GM20000 (cell line): ENCODE measurements at regions not wholly inside any gene's neighbourhood (a gene's known extent, or its start where the extent isn't known, plus 50 kb on each side); places are given as distances from the start of the nearest gene placed in this dataset.

ENCODE experiments used
- DNase-seq: peaks from one replicate; pipeline ENCODE4 v3.0.0; 2012; ENCODE audit warnings: low spot score
- CTCF ChIP-seq: IDR thresholded peaks from 2 replicates; pipeline ENCODE4 v1.5.1; 2012; ENCODE audit warnings: mild to moderate bottlenecking, control low read depth; ENCODE audit errors: extremely low read depth, missing control alignments

GRCh38 chr2:59654710-59655109 lies 898.7 kb downstream of the BCL11A start:
- TF ChIP-seq CTCF = no peak
- no peak for DNase-seq

- TF ChIP-seq CTCF = no peak
- no peak for DNase-seq
Measured at GRCh38 chr2:59653164-59653563, 900.3 kb downstream of the BCL11A start.

GRCh38 chr2:59630789-59631188 lies 922.7 kb downstream of the BCL11A start:
- no peak for TF ChIP-seq CTCF

GRCh38 chr2:59627599-59627998 lies 925.9 kb downstream of the BCL11A start:
- DNase-seq = no peak
- no peak for TF ChIP-seq CTCF

More at GRCh38 chr2:59630789-59631188, 922.7 kb downstream of the BCL11A start:
- DNase-seq = no peak

GRCh38 chr2:59622599-59623308 lies 930.7 kb downstream of the BCL11A start:
- DNase-seq = no peak

GRCh38 chr2:59604123-59604522 lies 949.3 kb downstream of the BCL11A start:
- no peak for DNase-seq
- TF ChIP-seq CTCF = no peak

More at GRCh38 chr2:59622599-59623308, 930.7 kb downstream of the BCL11A start:
- TF ChIP-seq CTCF = no peak

- TF ChIP-seq CTCF = no peak
- DNase-seq = peak; percentile 6
Measured at GRCh38 chr2:59594671-59595222, 958.7 kb downstream of the BCL11A start.
